GM12865 (cell line): ENCODE measurements at regions not wholly inside any gene's neighbourhood (a gene's known extent, or its start where the extent isn't known, plus 50 kb on each side); places are given as distances from the start of the nearest gene placed in this dataset.

Experiments used
- DNase-seq: peaks from one replicate; pipeline ENCODE4 v3.0.0; 2010; ENCODE audit warnings: low read depth
- H3K4me3 ChIP-seq: 2 replicates; pipeline ENCODE4 v1.5.1; 2011; ENCODE audit warnings: mild to moderate bottlenecking, low read depth, low read length, control low read depth
- TF ChIP-seq, protein P1 (sequence below): IDR thresholded peaks from 2 replicates; pipeline ENCODE4 v1.5.1; 2011; ENCODE audit warnings: low read length, control low read depth, low read depth, inconsistent platforms; ENCODE audit not compliant: insufficient read depth; ENCODE audit errors: missing control alignments

DNA sequence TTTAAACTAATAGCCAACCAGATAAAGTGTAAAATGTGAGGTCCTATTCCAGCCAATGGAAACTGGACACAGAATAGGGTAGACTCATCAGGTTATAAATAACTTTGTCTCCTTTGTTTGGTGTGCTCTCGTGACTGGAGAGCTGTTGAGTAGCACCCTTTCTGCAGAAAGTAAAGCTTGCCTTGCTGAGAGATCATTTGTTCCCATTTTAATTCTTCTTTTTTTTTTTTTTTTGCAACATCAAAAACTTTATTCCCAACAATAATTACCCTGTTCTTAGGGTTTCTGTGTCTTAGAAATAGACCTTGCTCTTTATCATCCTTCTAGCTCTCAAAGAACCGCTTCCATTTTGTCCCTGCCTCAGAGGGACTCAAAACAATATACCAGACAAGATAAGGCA lies 220.4 kb downstream of the FAM76B start:
- no peak overlapping the region for H3K4me3 ChIP-seq
- TF ChIP-seq, protein P1, sequence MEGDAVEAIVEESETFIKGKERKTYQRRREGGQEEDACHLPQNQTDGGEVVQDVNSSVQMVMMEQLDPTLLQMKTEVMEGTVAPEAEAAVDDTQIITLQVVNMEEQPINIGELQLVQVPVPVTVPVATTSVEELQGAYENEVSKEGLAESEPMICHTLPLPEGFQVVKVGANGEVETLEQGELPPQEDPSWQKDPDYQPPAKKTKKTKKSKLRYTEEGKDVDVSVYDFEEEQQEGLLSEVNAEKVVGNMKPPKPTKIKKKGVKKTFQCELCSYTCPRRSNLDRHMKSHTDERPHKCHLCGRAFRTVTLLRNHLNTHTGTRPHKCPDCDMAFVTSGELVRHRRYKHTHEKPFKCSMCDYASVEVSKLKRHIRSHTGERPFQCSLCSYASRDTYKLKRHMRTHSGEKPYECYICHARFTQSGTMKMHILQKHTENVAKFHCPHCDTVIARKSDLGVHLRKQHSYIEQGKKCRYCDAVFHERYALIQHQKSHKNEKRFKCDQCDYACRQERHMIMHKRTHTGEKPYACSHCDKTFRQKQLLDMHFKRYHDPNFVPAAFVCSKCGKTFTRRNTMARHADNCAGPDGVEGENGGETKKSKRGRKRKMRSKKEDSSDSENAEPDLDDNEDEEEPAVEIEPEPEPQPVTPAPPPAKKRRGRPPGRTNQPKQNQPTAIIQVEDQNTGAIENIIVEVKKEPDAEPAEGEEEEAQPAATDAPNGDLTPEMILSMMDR = no peak
- DNase-seq = no peak

DNA sequence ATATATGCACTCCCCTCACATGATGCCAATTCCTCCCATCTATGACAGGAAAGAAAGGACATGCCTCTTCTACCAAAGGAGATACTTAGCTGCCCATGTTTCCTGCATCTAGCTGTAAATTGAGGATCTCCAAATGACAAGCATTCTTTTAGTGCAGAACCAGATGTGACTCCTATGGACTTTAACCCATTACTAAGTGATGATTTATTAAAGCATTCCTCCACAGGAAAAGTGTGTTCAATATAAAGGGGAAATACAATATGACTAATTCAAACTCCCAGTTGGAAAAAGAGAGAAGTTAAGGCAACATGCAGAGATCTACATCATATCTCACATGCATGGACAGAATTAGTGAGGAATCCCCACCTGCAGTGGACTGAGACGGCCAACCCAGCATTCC lies 221.3 kb downstream of the FAM76B start:
- DNase-seq = no peak
- H3K4me3 ChIP-seq = no peak overlapping the region
- TF ChIP-seq, protein P1 = no peak

- TF ChIP-seq, protein P1 = no peak
- no peak overlapping the region for H3K4me3 ChIP-seq
- no peak for DNase-seq
Observed at GRCh38 chr11:95567685-95568084, 221.9 kb downstream of the FAM76B start.

DNA sequence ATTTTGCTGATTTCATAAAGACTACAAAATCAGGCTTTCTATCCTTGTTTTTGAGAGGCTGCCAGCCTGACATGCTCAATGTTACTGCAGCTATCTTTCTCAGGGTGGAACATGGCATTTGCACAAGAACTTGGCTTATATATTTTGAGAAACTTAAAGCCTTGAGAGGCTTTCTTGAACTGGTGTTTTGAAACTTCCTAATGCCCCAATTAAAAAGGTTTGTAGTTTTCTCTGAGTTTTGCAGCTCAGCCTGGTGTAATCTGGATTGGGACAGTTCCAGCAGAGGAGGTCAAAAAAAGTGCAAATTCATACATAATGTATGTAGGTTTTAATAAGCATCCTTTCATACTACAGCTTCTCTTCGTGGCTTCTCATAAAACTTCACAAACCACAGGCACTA lies 223.4 kb downstream of the FAM76B start:
- no peak for DNase-seq
- TF ChIP-seq, protein P1 = no peak
- H3K4me3 ChIP-seq = no peak overlapping the region

DNA sequence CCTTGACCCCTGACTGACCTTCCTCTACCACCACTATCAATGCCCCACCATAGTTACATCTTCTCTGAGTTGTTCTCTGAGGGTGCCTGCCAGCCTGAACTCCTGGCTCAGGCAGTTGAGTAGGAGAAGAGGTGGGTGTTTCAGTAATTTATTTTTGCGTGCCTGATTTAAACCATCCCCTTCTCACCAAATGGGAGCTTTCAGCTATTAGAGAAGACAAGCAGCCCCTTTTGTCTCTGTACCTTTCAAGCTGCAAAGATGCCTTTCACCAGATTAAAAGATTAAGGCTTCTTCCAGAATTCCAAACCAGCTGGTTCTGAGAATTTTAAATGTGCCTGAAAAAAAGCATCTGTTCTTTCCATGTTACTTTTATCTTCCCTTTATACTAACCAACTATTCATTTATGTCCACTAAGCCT lies 223.8 kb downstream of the FAM76B start:
- DNase-seq = no peak
- TF ChIP-seq, protein P1 = no peak

DNA sequence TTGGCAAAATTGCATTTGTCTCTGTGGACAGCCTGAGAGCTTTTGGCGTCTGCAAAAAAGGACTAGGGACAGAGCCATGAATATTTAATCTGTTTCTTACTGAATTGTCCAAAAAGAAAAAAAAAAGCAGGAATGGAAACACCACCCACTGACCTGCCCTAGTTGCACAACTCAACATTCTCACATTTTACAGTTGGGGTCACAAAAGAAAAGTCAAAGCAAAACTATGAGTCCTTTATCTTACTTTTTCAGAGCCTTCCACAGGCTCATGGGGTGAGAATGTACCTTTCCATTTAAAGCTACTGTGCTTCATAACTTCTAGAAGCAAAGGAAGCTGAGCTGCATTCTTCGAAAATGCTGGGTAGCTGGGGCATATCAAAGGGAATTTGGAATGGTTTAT lies 225.7 kb downstream of the FAM76B start:
- H3K4me3 ChIP-seq = no peak overlapping the region
- DNase-seq = no peak
- TF ChIP-seq, protein P1 = no peak

More for the DNA sequence above, 223.8 kb downstream of the FAM76B start:
- no peak overlapping the region for H3K4me3 ChIP-seq

DNA sequence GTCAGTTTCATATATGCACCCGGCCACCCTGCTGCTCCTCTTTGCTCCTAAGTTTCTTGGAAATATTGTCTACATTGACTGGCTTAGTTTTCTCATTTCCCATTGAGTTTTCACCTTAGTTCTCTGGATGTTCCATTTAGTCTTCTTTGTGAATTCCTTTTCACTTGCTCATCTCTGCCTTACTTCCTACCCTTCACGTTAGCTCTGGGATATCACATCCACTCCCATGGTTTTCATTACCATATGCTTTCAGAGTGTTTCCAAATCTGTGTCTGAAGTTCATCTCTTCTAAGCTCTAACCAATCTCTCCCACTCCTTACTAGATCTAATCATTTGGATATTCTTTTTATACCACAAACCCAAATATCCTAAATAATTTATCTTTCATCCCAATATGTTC lies 226.4 kb downstream of the FAM76B start:
- no peak overlapping the region for H3K4me3 ChIP-seq
- TF ChIP-seq, protein P1 = no peak
- DNase-seq = no peak
